ENCODE measurements at regions not wholly inside any gene's neighbourhood (a gene's known extent, or its start where the extent isn't known, plus 50 kb on each side); places are given as distances from the start of the nearest gene placed in this dataset.

- no peak for TF ChIP-seq POLR2A (IDR thresholded peaks at IDR 0.05)
- no peak for TF ChIP-seq CTCF (IDR thresholded peaks at IDR 0.05)
- no peak for TF ChIP-seq EP300 (IDR thresholded peaks at IDR 0.05)
- no peak for TF ChIP-seq POLR2AphosphoS5 (IDR thresholded peaks at IDR 0.05)
Measured at GRCh38 chr2:172162739-172163336, 60.1 kb upstream of the DLX2 start.
